NB4 (cell line): ENCODE measurements at regions not wholly inside any gene's neighbourhood (a gene's known extent, or its start where the extent isn't known, plus 50 kb on each side); places are given as distances from the start of the nearest gene placed in this dataset.
A peak's percentile ranks its signal among the peaks of the same experiment; 100 is the strongest.

Experiments
- DNase-seq: peaks from one replicate; pipeline ENCODE4 v3.0.0; 2010; ENCODE audit warnings: low read depth
- H3K4me3 ChIP-seq: one replicate; pipeline ENCODE4 v1.5.1; 2011; ENCODE audit warnings: mild to moderate bottlenecking, low read depth, low read length, moderate library complexity
- CTCF ChIP-seq: IDR thresholded peaks from one replicate; pipeline ENCODE4 v1.5.1; 2012; ENCODE audit warnings: low read depth, low read length
- MYC ChIP-seq: IDR thresholded peaks from 2 replicates; pipeline ENCODE4 v1.6.1; 2011; ENCODE audit warnings: low read depth, low read length
- POLR2A ChIP-seq: IDR thresholded peaks from 2 replicates; pipeline ENCODE4 v1.6.1; 2011; ENCODE audit warnings: mild to moderate bottlenecking; ENCODE audit not compliant: insufficient read length; ENCODE audit errors: extremely low read depth
- TF ChIP-seq, protein P1 (sequence below): IDR thresholded peaks from 2 replicates; pipeline ENCODE4 v1.6.1; 2011; ENCODE audit warnings: low read depth, low read length

DNA sequence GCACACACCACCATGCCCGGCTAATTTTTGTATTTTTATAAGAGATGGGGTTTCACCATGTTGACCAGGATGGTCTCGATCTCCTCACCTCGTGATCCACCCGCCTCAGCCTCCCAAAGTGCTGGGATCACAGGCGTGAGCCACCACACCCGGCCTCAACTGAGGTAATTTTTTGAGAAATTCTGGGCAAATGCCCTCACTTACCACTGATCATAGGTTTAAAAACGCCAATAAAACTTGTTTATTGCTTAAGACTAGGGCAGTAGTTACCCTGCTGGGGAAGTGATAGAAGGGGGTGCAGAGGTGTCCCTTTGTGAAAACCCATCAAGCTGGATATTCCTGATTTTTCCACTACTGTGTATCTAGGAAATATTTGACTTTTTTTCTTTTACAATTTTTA lies 196.3 kb downstream of the BCAS1 start:
- peak overlapping the region; percentile 90 for H3K4me3 ChIP-seq
- TF ChIP-seq MYC (no peak), CTCF (no peak), POLR2A (no peak)
- TF ChIP-seq, protein P1, sequence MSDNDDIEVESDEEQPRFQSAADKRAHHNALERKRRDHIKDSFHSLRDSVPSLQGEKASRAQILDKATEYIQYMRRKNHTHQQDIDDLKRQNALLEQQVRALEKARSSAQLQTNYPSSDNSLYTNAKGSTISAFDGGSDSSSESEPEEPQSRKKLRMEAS: no peak
- no peak for DNase-seq

- TF ChIP-seq, protein P1: no peak
- TF ChIP-seq CTCF (no peak), MYC (no peak)
- H3K4me3 ChIP-seq: no peak overlapping the region
- no peak for DNase-seq
These were observed 197.2 kb downstream of the BCAS1 start for GRCh38 chr20:53873230-53873604.

GRCh38 chr20:53872561-53873229 lies 197.7 kb downstream of the BCAS1 start:
- DNase-seq: no peak
- TF ChIP-seq MYC: no peak
- TF ChIP-seq CTCF: no peak
- TF ChIP-seq, protein P1: no peak
- TF ChIP-seq POLR2A: no peak
- no peak overlapping the region for H3K4me3 ChIP-seq

- no peak overlapping the region for H3K4me3 ChIP-seq
- no peak for DNase-seq
- TF ChIP-seq POLR2A (no peak), CTCF (no peak), MYC (no peak)
- TF ChIP-seq, protein P1: no peak
These were observed 198.3 kb downstream of the BCAS1 start for GRCh38 chr20:53872081-53872541.

DNA sequence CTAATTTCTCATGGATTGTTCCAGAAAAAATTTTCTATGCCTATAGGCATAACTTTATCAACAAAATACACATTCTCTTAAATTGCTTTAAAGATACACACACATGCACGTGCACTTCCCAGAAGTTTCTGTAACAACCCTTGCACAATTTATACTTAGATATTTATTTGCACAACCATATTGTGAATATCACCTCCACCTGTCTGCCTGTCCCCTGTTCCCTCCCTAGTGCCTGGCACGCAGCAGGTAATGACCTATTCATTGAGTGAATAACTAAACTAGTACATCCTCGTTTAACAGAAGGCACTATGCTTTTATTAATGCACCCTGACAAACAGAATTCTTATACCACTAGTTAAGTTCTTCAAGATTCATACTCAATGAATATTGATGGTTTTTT lies 198.9 kb downstream of the BCAS1 start:
- no peak for DNase-seq

More for the DNA sequence above, 198.9 kb downstream of the BCAS1 start:
- H3K4me3 ChIP-seq: no peak overlapping the region
- TF ChIP-seq MYC (no peak), POLR2A (no peak), CTCF (no peak)
- TF ChIP-seq, protein P1: no peak
